HFF-Myc (cell line): ENCODE measurements at regions not wholly inside any gene's neighbourhood (a gene's known extent, or its start where the extent isn't known, plus 50 kb on each side); places are given as distances from the start of the nearest gene placed in this dataset.

Experiments used
- DNase-seq: peaks from one replicate; pipeline ENCODE4 v3.0.0-alpha.2; 2011; ENCODE audit warnings: low read depth; ENCODE audit errors: extremely low read depth
- H3K4me3 ChIP-seq: replicated peaks from 2 replicates; pipeline ENCODE4 v1.5.1; 2011; ENCODE audit warnings: low read depth, mild to moderate bottlenecking, control low read depth, low read length
- CTCF ChIP-seq: IDR thresholded peaks from 2 replicates; pipeline ENCODE4 v1.5.1; 2012; ENCODE audit warnings: mild to moderate bottlenecking, low read depth, low read length, control low read depth; ENCODE audit errors: missing control alignments

- no peak for TF ChIP-seq CTCF
- no peak overlapping the region for H3K4me3 ChIP-seq
- no peak for DNase-seq
These were observed 1117.2 kb upstream of the MIR17HG start for GRCh38 chr13:90230311-90230710.

- TF ChIP-seq CTCF, result no peak
- H3K4me3 ChIP-seq, result no peak overlapping the region
- no peak for DNase-seq
These were observed 1115.2 kb upstream of the MIR17HG start for GRCh38 chr13:90232291-90232690.

- no peak for DNase-seq
- H3K4me3 ChIP-seq, result no peak overlapping the region
- TF ChIP-seq CTCF, result no peak
These were observed 1113.4 kb upstream of the MIR17HG start for GRCh38 chr13:90233933-90234672.

GRCh38 chr13:90237852-90238251 lies 1109.6 kb upstream of the MIR17HG start:
- TF ChIP-seq CTCF, result no peak
- no peak for DNase-seq
- no peak overlapping the region for H3K4me3 ChIP-seq

GRCh38 chr13:90238413-90238812 lies 1109.1 kb upstream of the MIR17HG start:
- no peak for TF ChIP-seq CTCF
- DNase-seq, result no peak
- no peak overlapping the region for H3K4me3 ChIP-seq

- DNase-seq, result no peak
- no peak overlapping the region for H3K4me3 ChIP-seq
- no peak for TF ChIP-seq CTCF
These were observed 1108.4 kb upstream of the MIR17HG start for GRCh38 chr13:90239130-90239529.

GRCh38 chr13:90246005-90246404 lies 1101.5 kb upstream of the MIR17HG start:
- H3K4me3 ChIP-seq, result no peak overlapping the region
- TF ChIP-seq CTCF, result no peak
- no peak for DNase-seq
